Gastroesophageal sphincter (tissue), 4 donors: ENCODE measurements at regions not wholly inside any gene's neighbourhood (a gene's known extent, or its start where the extent isn't known, plus 50 kb on each side); places are given as distances from the start of the nearest gene placed in this dataset.

ENCODE experiments used
- ATAC-seq: fragments of 150-250 bp; one replicate; pipeline ENCODE4 v1.9.1; 2016; ENCODE audit warnings: mild to moderate bottlenecking, moderate library complexity
- H3K27ac ChIP-seq, 4 donors: fragments of 200-600 bp; sonication (generic) in 3 of 4; 1 replicate in 3 of 4; 2 replicates in 1 of 4; pipeline ENCODE4 v1.5.1; 2016 to 2019
- H3K27me3 ChIP-seq: fragments of 200-600 bp; sonication (generic); one replicate; pipeline ENCODE4 v1.5.1; 2019
- H3K36me3 ChIP-seq, 2 donors: fragments of 200-600 bp; sonication (generic); one replicate each; pipeline ENCODE4 v1.5.1; 2019; ENCODE audit warnings: control low read depth in 1 of 2
- H3K4me1 ChIP-seq, 3 donors: fragments of 200-600 bp; sonication (generic); 1 replicate in 2 of 3; 2 replicates in 1 of 3; pipeline ENCODE4 v1.5.1; 2016 to 2019; ENCODE audit warnings: control low read depth in 2 of 3
- H3K4me3 ChIP-seq, 2 donors: fragments of 200-600 bp; sonication (generic); one replicate each; pipeline ENCODE4 v1.5.1; 2019; ENCODE audit warnings: mild to moderate bottlenecking in 1 of 2, moderate library complexity in 1 of 2
- H3K9me3 ChIP-seq, 3 donors: fragments of 200-600 bp; sonication (generic); one replicate each; pipeline ENCODE4 v1.5.1; 2017 to 2019; ENCODE audit warnings: control low read depth in 2 of 3
- CTCF ChIP-seq, 4 experiments: fragments of 200-600 bp in 2 of 4; fragments of 450-650 bp in 2 of 4; sonication (generic) in 1 of 4; IDR thresholded peaks; one replicate each; pipeline ENCODE4 v1.5.1; 2017 to 2019; ENCODE audit warnings: antibody characterized with exemption in 4 of 4, mild to moderate bottlenecking in 2 of 4, moderate library complexity in 2 of 4
- EP300 ChIP-seq: sonication (generic); formaldehyde crosslinking; IDR thresholded peaks from one replicate; pipeline ENCODE4 v1.6.1; 2017; ENCODE audit warnings: antibody characterized with exemption, mild to moderate bottlenecking
- POLR2A ChIP-seq, 2 donors: fragments of 450-650 bp; IDR thresholded peaks; one replicate each; pipeline ENCODE4 v1.6.1; 2017; ENCODE audit warnings: antibody characterized with exemption in 2 of 2, mild to moderate bottlenecking in 2 of 2, moderate library complexity in 1 of 2
- POLR2AphosphoS5 ChIP-seq: sonication (generic); formaldehyde crosslinking; IDR thresholded peaks from one replicate; pipeline ENCODE4 v1.6.1; 2017; ENCODE audit warnings: antibody characterized with exemption
- WGBS, 2 donors: methylation state at CpG; one replicate each; pipeline ENCODE4 v1.1.5; 2018; ENCODE audit warnings: low coverage in 1 of 2; 5-methylcytosine and 5-hydroxymethylcytosine counted together

GRCh38 chr12:126999352-126999751 lies 1267.6 kb upstream of the TMEM132C start:
- Histone ChIP-seq H3K27ac (no peak overlapping the region), H3K4me3 (no peak overlapping the region), H3K27me3 (peaks cover 6% of the 10 kb centered on the region), H3K9me3 (no peaks in the 10 kb centered on the region), H3K36me3 (no peaks in the 10 kb centered on the region), H3K4me1 (no peaks in the 10 kb centered on the region)
- 69 to 83% methylated on average over 4 to 5 of the region's 5 CpGs for WGBS, 2 donors
- TF ChIP-seq POLR2AphosphoS5 (no peak), EP300 (no peak), CTCF (IDR thresholded peaks at IDR 0.05) (no peak), POLR2A (IDR thresholded peaks at IDR 0.05) (no peak)
- no peak for ATAC-seq

- Histone ChIP-seq H3K27me3 (peaks cover 3% of the 10 kb centered on the region), H3K36me3 (no peaks in the 10 kb centered on the region), H3K4me3 (no peak overlapping the region), H3K4me1 (peaks cover 0 to 8% (median 0%) of the 10 kb centered on the region in 3 donors), H3K9me3 (no peaks in the 10 kb centered on the region), H3K27ac (no peak overlapping the region)
- no peak for TF ChIP-seq CTCF (IDR thresholded peaks at IDR 0.05)
- no peak for TF ChIP-seq EP300
- no peak for TF ChIP-seq POLR2AphosphoS5
- TF ChIP-seq POLR2A (IDR thresholded peaks at IDR 0.05) = no peak
- WGBS, 2 donors = 90 to 95% methylated on average over 3 of the region's 3 CpGs
- ATAC-seq = no peak
These were observed 1261.6 kb upstream of the TMEM132C start for GRCh38 chr12:127005406-127005805.

- Histone ChIP-seq H3K9me3 (no peaks in the 10 kb centered on the region), H3K36me3 (no peaks in the 10 kb centered on the region), H3K4me1 (peaks cover 0 to 8% (median 0%) of the 10 kb centered on the region in 3 donors), H3K4me3 (no peak overlapping the region), H3K27ac (no peak overlapping the region), H3K27me3 (no peaks in the 10 kb centered on the region)
- no peak for ATAC-seq
- 77 to 80% methylated on average over 7 of the region's 9 CpGs for WGBS, 2 donors
- TF ChIP-seq POLR2AphosphoS5 (no peak), EP300 (no peak), POLR2A (IDR thresholded peaks at IDR 0.05) (no peak)
These were observed 1260.0 kb upstream of the TMEM132C start for GRCh38 chr12:127006972-127007371.

GRCh38 chr12:127008755-127009403 lies 1258.1 kb upstream of the TMEM132C start:
- no peak for ATAC-seq
- Histone ChIP-seq H3K27ac (no peak overlapping the region), H3K36me3 (no peaks in the 10 kb centered on the region), H3K4me3 (no peak overlapping the region), H3K9me3 (no peaks in the 10 kb centered on the region), H3K4me1 (peaks cover 0 to 8% (median 0%) of the 10 kb centered on the region in 3 donors), H3K27me3 (no peaks in the 10 kb centered on the region)
- WGBS, 2 donors = 57 to 77% methylated on average over 1 to 8 of the region's 10 CpGs
- no peak for TF ChIP-seq CTCF (IDR thresholded peaks at IDR 0.05)
- TF ChIP-seq POLR2AphosphoS5 = no peak
- no peak for TF ChIP-seq EP300
- no peak for TF ChIP-seq POLR2A (IDR thresholded peaks at IDR 0.05)

GRCh38 chr12:127012109-127012508 lies 1254.9 kb upstream of the TMEM132C start:
- no peak for ATAC-seq
- peaks cover 0 to 8% (median 0%) of the 10 kb centered on the region in 3 donors for H3K4me1 ChIP-seq
- no peaks in the 10 kb centered on the region for H3K9me3 ChIP-seq
- no peak overlapping the region for H3K4me3 ChIP-seq
- WGBS, 2 donors = 88% methylated on average over 3 of the region's 3 CpGs
- no peaks in the 10 kb centered on the region for H3K27me3 ChIP-seq
- no peaks in the 10 kb centered on the region for H3K36me3 ChIP-seq
- no peak overlapping the region for H3K27ac ChIP-seq
- no peak for TF ChIP-seq POLR2AphosphoS5
- no peak for TF ChIP-seq POLR2A (IDR thresholded peaks at IDR 0.05)
- TF ChIP-seq EP300 = no peak
- no peak for TF ChIP-seq CTCF (IDR thresholded peaks at IDR 0.05)
